CD4-positive, CD25-positive, alpha-beta regulatory T cell (primary cell): ENCODE measurements at regions not wholly inside any gene's neighbourhood (a gene's known extent, or its start where the extent isn't known, plus 50 kb on each side); places are given as distances from the start of the nearest gene placed in this dataset.

Experiments
- ATAC-seq, 2 donors: fragments of 150-1000 bp; cut with Tn5 transposase; one replicate each; pipeline ENCODE4 v1.10.0; 2021; ENCODE audit warnings: low read depth in 2 of 2, moderate number of reproducible peaks in 2 of 2, moderate library complexity in 1 of 2
- DNase-seq, 3 donors: peaks; one replicate each; pipeline versions ENCODE4 v3.0.0 to v3.0.0-alpha.2; 2012 to 2022; ENCODE audit warnings: mixed read lengths in 1 of 3
- H3K27ac ChIP-seq: one replicate; pipeline ENCODE4 v1.7.0; 2013; ENCODE audit warnings: mild to moderate bottlenecking, low read length; ENCODE audit not compliant: insufficient read depth, poor library complexity, severe bottlenecking
- H3K27me3 ChIP-seq: one replicate; pipeline ENCODE4 v1.7.0; 2013; ENCODE audit warnings: low read length; ENCODE audit not compliant: control insufficient read depth, insufficient read depth
- H3K36me3 ChIP-seq: one replicate; pipeline ENCODE4 v1.7.0; 2013; ENCODE audit warnings: mild to moderate bottlenecking, low read length, moderate library complexity; ENCODE audit not compliant: control insufficient read depth, insufficient read depth
- H3K4me1 ChIP-seq: 2 replicates; pipeline ENCODE4 v1.7.0; 2013; ENCODE audit warnings: mild to moderate bottlenecking, low read length; ENCODE audit not compliant: insufficient read depth, control insufficient read depth, poor library complexity, severe bottlenecking
- H3K4me3 ChIP-seq: one replicate; pipeline ENCODE4 v1.7.0; 2013; ENCODE audit warnings: low read depth, mild to moderate bottlenecking, low read length, moderate library complexity
- H3K9me3 ChIP-seq, 2 experiments: 1 replicate in 1 of 2; 2 replicates in 1 of 2; pipeline ENCODE4 v1.7.0; 2013; ENCODE audit warnings: low read length in 2 of 2, mild to moderate bottlenecking in 1 of 2, moderate library complexity in 1 of 2; ENCODE audit not compliant: control insufficient read depth in 2 of 2
- H3K27ac Mint-ChIP-seq, 3 donors: one replicate each; pipeline ENCODE4 v1.8.0; 2020 to 2022; ENCODE audit warnings: mild to moderate bottlenecking in 3 of 3, mixed read lengths in 3 of 3, moderate library complexity in 2 of 3
- H3K27me3 Mint-ChIP-seq: one replicate; pipeline ENCODE4 v1.8.0; 2022; ENCODE audit warnings: mild to moderate bottlenecking, mixed read lengths
- H3K36me3 Mint-ChIP-seq: one replicate; pipeline ENCODE4 v1.8.0; 2020; ENCODE audit warnings: mixed read lengths
- H3K4me1 Mint-ChIP-seq, 4 donors: one replicate each; pipeline ENCODE4 v1.8.0; 2020 to 2022; ENCODE audit warnings: mixed read lengths in 4 of 4, mild to moderate bottlenecking in 1 of 4
- H3K4me3 Mint-ChIP-seq, 4 donors: one replicate each; pipeline ENCODE4 v1.8.0; 2020 to 2022; ENCODE audit warnings: mild to moderate bottlenecking in 4 of 4, mixed read lengths in 4 of 4, moderate library complexity in 3 of 4
- H3K9me3 Mint-ChIP-seq, 7 donors: one replicate each; pipeline ENCODE4 v1.8.0; 2020 to 2022; ENCODE audit warnings: mixed read lengths in 7 of 7, mild to moderate bottlenecking in 3 of 7, moderate library complexity in 2 of 7

- Histone ChIP-seq H3K36me3 (no peaks in the 10 kb centered on the region), H3K27me3 (peaks cover 5% of the 10 kb centered on the region), H3K9me3 (peaks cover 20 to 24% of the 10 kb centered on the region in 2 experiments), H3K27ac (no peak overlapping the region), H3K4me3 (no peak overlapping the region), H3K4me1 (no peaks in the 10 kb centered on the region)
- no peak for DNase-seq
- H3K4me3 Mint-ChIP-seq = no peak overlapping the region
- H3K9me3 Mint-ChIP-seq = peaks cover 0 to 22% (median 14%) of the 10 kb centered on the region in 7 donors
- no peak for ATAC-seq
- H3K27me3 Mint-ChIP-seq = peaks cover 8% of the 10 kb centered on the region
- no peaks in the 10 kb centered on the region for H3K36me3 Mint-ChIP-seq
- no peak overlapping the region for H3K27ac Mint-ChIP-seq
- no peaks in the 10 kb centered on the region for H3K4me1 Mint-ChIP-seq
Measured at GRCh38 chr7:155181768-155182167, 111.6 kb downstream of the HTR5A start.

GRCh38 chr7:155182406-155182970 is 112.4 kb downstream of the HTR5A start:
- Histone ChIP-seq H3K36me3 (no peaks in the 10 kb centered on the region), H3K27ac (no peak overlapping the region), H3K9me3 (peaks cover 22 to 25% of the 10 kb centered on the region in 2 experiments), H3K4me1 (no peaks in the 10 kb centered on the region), H3K27me3 (peaks cover 5% of the 10 kb centered on the region), H3K4me3 (no peak overlapping the region)
- no peaks in the 10 kb centered on the region for H3K36me3 Mint-ChIP-seq
- ATAC-seq (no peak), DNase-seq (no peak)
- peaks cover 8% of the 10 kb centered on the region for H3K27me3 Mint-ChIP-seq
- H3K4me3 Mint-ChIP-seq = no peak overlapping the region
- peaks cover 0 to 24% (median 15%) of the 10 kb centered on the region in 7 donors for H3K9me3 Mint-ChIP-seq
- H3K27ac Mint-ChIP-seq = no peak overlapping the region
- no peaks in the 10 kb centered on the region for H3K4me1 Mint-ChIP-seq

- DNase-seq = no peak
- no peak overlapping the region for H3K4me3 Mint-ChIP-seq
- Histone ChIP-seq H3K27ac (no peak overlapping the region), H3K27me3 (peaks cover 1% of the 10 kb centered on the region), H3K36me3 (no peaks in the 10 kb centered on the region), H3K4me1 (no peaks in the 10 kb centered on the region), H3K9me3 (peaks cover 22 to 25% of the 10 kb centered on the region in 2 experiments), H3K4me3 (no peak overlapping the region)
- H3K27ac Mint-ChIP-seq = no peak overlapping the region
- ATAC-seq = no peak
- H3K36me3 Mint-ChIP-seq = no peaks in the 10 kb centered on the region
- H3K4me1 Mint-ChIP-seq = peaks cover 0 to 3% (median 0%) of the 10 kb centered on the region in 4 donors
- peaks cover 0 to 24% (median 15%) of the 10 kb centered on the region in 7 donors for H3K9me3 Mint-ChIP-seq
- H3K27me3 Mint-ChIP-seq = peaks cover 8% of the 10 kb centered on the region
Measured at GRCh38 chr7:155183655-155184054, 113.5 kb downstream of the HTR5A start.

GRCh38 chr7:155184923-155185322 is 112.8 kb upstream of the INSIG1 start:
- no peaks in the 10 kb centered on the region for H3K4me1 ChIP-seq
- H3K4me3 Mint-ChIP-seq = no peak overlapping the region
- no peak overlapping the region for H3K27ac ChIP-seq
- H3K36me3 ChIP-seq = no peaks in the 10 kb centered on the region
- no peaks in the 10 kb centered on the region for H3K36me3 Mint-ChIP-seq
- peaks cover 22 to 25% of the 10 kb centered on the region in 2 experiments for H3K9me3 ChIP-seq
- H3K27ac Mint-ChIP-seq = no peak overlapping the region
- H3K4me3 ChIP-seq = no peak overlapping the region
- H3K9me3 Mint-ChIP-seq = peaks cover 0 to 24% (median 15%) of the 10 kb centered on the region in 7 donors
- H3K27me3 ChIP-seq = peaks cover 1% of the 10 kb centered on the region
- H3K4me1 Mint-ChIP-seq = peaks cover 0 to 4% (median 0%) of the 10 kb centered on the region in 4 donors
- DNase-seq (no peak), ATAC-seq (no peak)
- peaks cover 8% of the 10 kb centered on the region for H3K27me3 Mint-ChIP-seq

GRCh38 chr7:155187061-155187785 is 110.5 kb upstream of the INSIG1 start:
- Mint-ChIP-seq H3K36me3 (no peaks in the 10 kb centered on the region), H3K27ac (no peak overlapping the region), H3K27me3 (peaks cover 8% of the 10 kb centered on the region), H3K9me3 (peaks cover 0 to 24% (median 12%) of the 10 kb centered on the region in 7 donors), H3K4me1 (peaks cover 0 to 7% (median 0%) of the 10 kb centered on the region in 4 donors), H3K4me3 (no peak overlapping the region)
- H3K4me3 ChIP-seq = no peak overlapping the region
- H3K27me3 ChIP-seq = no peaks in the 10 kb centered on the region
- peaks cover 22 to 25% of the 10 kb centered on the region in 2 experiments for H3K9me3 ChIP-seq
- no peaks in the 10 kb centered on the region for H3K36me3 ChIP-seq
- ATAC-seq = no peak
- H3K4me1 ChIP-seq = peaks cover 3% of the 10 kb centered on the region
- no peak overlapping the region for H3K27ac ChIP-seq
- no peak for DNase-seq

- H3K4me3 ChIP-seq = no peak overlapping the region
- no peak for ATAC-seq
- Mint-ChIP-seq H3K36me3 (no peaks in the 10 kb centered on the region), H3K9me3 (peaks cover 0 to 24% (median 12%) of the 10 kb centered on the region in 7 donors), H3K4me1 (peaks cover 0 to 7% (median 0%) of the 10 kb centered on the region in 4 donors), H3K27ac (peak overlapping the region in 1 of 3 donors; percentile 82), H3K27me3 (peaks cover 6% of the 10 kb centered on the region), H3K4me3 (no peak overlapping the region)
- peaks cover 22 to 25% of the 10 kb centered on the region in 2 experiments for H3K9me3 ChIP-seq
- H3K4me1 ChIP-seq = peaks cover 3% of the 10 kb centered on the region
- H3K27ac ChIP-seq = no peak overlapping the region
- peak in 1 of 3 donors; percentile 51 for DNase-seq
- no peaks in the 10 kb centered on the region for H3K36me3 ChIP-seq
- H3K27me3 ChIP-seq = no peaks in the 10 kb centered on the region
Measured at GRCh38 chr7:155188357-155188756, 109.3 kb upstream of the INSIG1 start.

- Histone ChIP-seq H3K4me3 (no peak overlapping the region), H3K27ac (no peak overlapping the region), H3K9me3 (peaks cover 21 to 22% of the 10 kb centered on the region in 2 experiments), H3K27me3 (no peaks in the 10 kb centered on the region), H3K4me1 (peaks cover 3% of the 10 kb centered on the region), H3K36me3 (no peaks in the 10 kb centered on the region)
- no peaks in the 10 kb centered on the region for H3K36me3 Mint-ChIP-seq
- no peak for DNase-seq
- no peak overlapping the region for H3K27ac Mint-ChIP-seq
- peaks cover 0 to 12% (median 2%) of the 10 kb centered on the region in 4 donors for H3K4me1 Mint-ChIP-seq
- peaks cover 0 to 22% (median 11%) of the 10 kb centered on the region in 7 donors for H3K9me3 Mint-ChIP-seq
- no peak for ATAC-seq
- no peak overlapping the region for H3K4me3 Mint-ChIP-seq
- peaks cover 6% of the 10 kb centered on the region for H3K27me3 Mint-ChIP-seq
Measured at GRCh38 chr7:155188821-155189581, 108.7 kb upstream of the INSIG1 start.
